ENCODE measurements at regions not wholly inside any gene's neighbourhood (a gene's known extent, or its start where the extent isn't known, plus 50 kb on each side); places are given as distances from the start of the nearest gene placed in this dataset.

GRCh38 chr13:58318495-58319167, 687.1 kb downstream of the PCDH17 start:
- no peak for TF ChIP-seq TAF1 (IDR thresholded peaks at IDR 0.05; ENCODE audit: low read depth)
- H3K4me3 ChIP-seq (ENCODE audit: low read length): no peak overlapping the region
- no peak overlapping the region for H3K27ac ChIP-seq (ENCODE audit: low read length)
- no peak overlapping the region for H2AFZ ChIP-seq (ENCODE audit: low read depth, low read length)
- H3K9ac ChIP-seq (ENCODE audit: low read length): no peak overlapping the region
- H3K9me3 ChIP-seq (ENCODE audit: low read length): no peaks in the 10 kb centered on the region
- H3K36me3 ChIP-seq (ENCODE audit: insufficient read depth, low read length): no peaks in the 10 kb centered on the region
- H4K20me1 ChIP-seq (ENCODE audit: insufficient read depth): no peaks in the 10 kb centered on the region
- H3K27me3 ChIP-seq (ENCODE audit: insufficient read depth, low read depth, low read length): no peaks in the 10 kb centered on the region
- H3K4me2 ChIP-seq (ENCODE audit: low read length): no peak overlapping the region
- H3F3A ChIP-seq (ENCODE audit: insufficient read depth, low read length, poor library complexity, severe bottlenecking): no peaks in the 10 kb centered on the region
- no peaks in the 10 kb centered on the region for H3K9me2 ChIP-seq (ENCODE audit: insufficient read depth, low read length)
- no peaks in the 10 kb centered on the region for H3K79me2 ChIP-seq (replicated peaks; ENCODE audit: insufficient read depth, low read length)

- Histone ChIP-seq H2AFZ (ENCODE audit: low read depth, low read length) (no peak overlapping the region), H3K9me2 (ENCODE audit: insufficient read depth, low read length) (no peaks in the 10 kb centered on the region), H3K27ac (ENCODE audit: low read length) (peak overlapping the region; percentile 2), H3K36me3 (ENCODE audit: insufficient read depth, low read length) (no peaks in the 10 kb centered on the region), H3K27me3 (ENCODE audit: insufficient read depth, low read depth, low read length) (no peaks in the 10 kb centered on the region), H3K9ac (ENCODE audit: low read length) (no peak overlapping the region), H3K9me3 (ENCODE audit: low read length) (no peaks in the 10 kb centered on the region), H4K20me1 (ENCODE audit: insufficient read depth) (no peaks in the 10 kb centered on the region), H3F3A (ENCODE audit: insufficient read depth, low read length, poor library complexity, severe bottlenecking) (no peaks in the 10 kb centered on the region), H3K79me2 (replicated peaks; ENCODE audit: insufficient read depth, low read length) (no peaks in the 10 kb centered on the region), H3K4me2 (ENCODE audit: low read length) (peak overlapping the region; percentile 17), H3K4me3 (ENCODE audit: low read length) (no peak overlapping the region)
- TF ChIP-seq, protein P1, sequence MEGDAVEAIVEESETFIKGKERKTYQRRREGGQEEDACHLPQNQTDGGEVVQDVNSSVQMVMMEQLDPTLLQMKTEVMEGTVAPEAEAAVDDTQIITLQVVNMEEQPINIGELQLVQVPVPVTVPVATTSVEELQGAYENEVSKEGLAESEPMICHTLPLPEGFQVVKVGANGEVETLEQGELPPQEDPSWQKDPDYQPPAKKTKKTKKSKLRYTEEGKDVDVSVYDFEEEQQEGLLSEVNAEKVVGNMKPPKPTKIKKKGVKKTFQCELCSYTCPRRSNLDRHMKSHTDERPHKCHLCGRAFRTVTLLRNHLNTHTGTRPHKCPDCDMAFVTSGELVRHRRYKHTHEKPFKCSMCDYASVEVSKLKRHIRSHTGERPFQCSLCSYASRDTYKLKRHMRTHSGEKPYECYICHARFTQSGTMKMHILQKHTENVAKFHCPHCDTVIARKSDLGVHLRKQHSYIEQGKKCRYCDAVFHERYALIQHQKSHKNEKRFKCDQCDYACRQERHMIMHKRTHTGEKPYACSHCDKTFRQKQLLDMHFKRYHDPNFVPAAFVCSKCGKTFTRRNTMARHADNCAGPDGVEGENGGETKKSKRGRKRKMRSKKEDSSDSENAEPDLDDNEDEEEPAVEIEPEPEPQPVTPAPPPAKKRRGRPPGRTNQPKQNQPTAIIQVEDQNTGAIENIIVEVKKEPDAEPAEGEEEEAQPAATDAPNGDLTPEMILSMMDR (IDR thresholded peaks at IDR 0.05; ENCODE audit: poor library complexity, severe bottlenecking): no peak
- peak; percentile 92 for TF ChIP-seq POLR2AphosphoS5 (IDR thresholded peaks at IDR 0.05)
- TF ChIP-seq MXI1 (conservative IDR thresholded peaks at IDR 0.05; ENCODE audit: poor library complexity, severe bottlenecking): no peak
- peak; percentile 54 for TF ChIP-seq REST (IDR thresholded peaks at IDR 0.05; ENCODE audit: borderline replicate concordance)
- TF ChIP-seq EZH2 (IDR thresholded peaks at IDR 0.05; ENCODE audit: borderline replicate concordance, insufficient read depth, low read length, poor library complexity, severe bottlenecking): no peak
- TF ChIP-seq SMC3 (conservative IDR thresholded peaks at IDR 0.05; ENCODE audit: poor library complexity): peak; percentile 27
- peak; percentile 99 for TF ChIP-seq EP300 (conservative IDR thresholded peaks at IDR 0.05; ENCODE audit: poor library complexity, severe bottlenecking)
- no peak for TF ChIP-seq TAF1 (IDR thresholded peaks at IDR 0.05; ENCODE audit: low read depth)
- peak; percentile 56 for TF ChIP-seq RAD21 (conservative IDR thresholded peaks at IDR 0.05)
Observed at GRCh38 chr13:58324161-58324560, 692.6 kb downstream of the PCDH17 start.
